Activated gamma-delta T cell treated with Interleukin-2 at 50 U/mL for 16 hours (primary cell): ENCODE measurements at regions not wholly inside any gene's neighbourhood (a gene's known extent, or its start where the extent isn't known, plus 50 kb on each side); places are given as distances from the start of the nearest gene placed in this dataset.
"Not testable (repeated sequence)": the region's sequence is repeated elsewhere in the genome, so short reads cannot be mapped to it uniquely, and the experiment has no call there.

Source experiments
- DNase-seq: peaks from one replicate; pipeline ENCODE4 v3.0.0-alpha.2; 2020

- DNase-seq: no peak
Observed at GRCh38 chr3:194955546-194955945, 269.9 kb downstream of the FAM43A start.

GRCh38 chr3:194955979-194956696 is 270.5 kb downstream of the FAM43A start:
- DNase-seq: no peak

- no peak for DNase-seq
Observed at GRCh38 chr3:194956697-194957396, 271.2 kb downstream of the FAM43A start.

- no peak for DNase-seq
Observed at GRCh38 chr3:194957743-194958240, 272.1 kb downstream of the FAM43A start.

- no peak for DNase-seq
Observed at GRCh38 chr3:194959217-194959616, 273.5 kb downstream of the FAM43A start.

GRCh38 chr3:194959666-194960065 is 274.0 kb downstream of the FAM43A start:
- DNase-seq: not testable (repeated sequence)

- no peak for DNase-seq
Observed at GRCh38 chr3:194960446-194961032, 274.9 kb downstream of the FAM43A start.

GRCh38 chr3:194961149-194961548 is 275.5 kb downstream of the FAM43A start:
- DNase-seq: no peak

- DNase-seq: no peak
Observed at GRCh38 chr3:194961571-194961970, 275.9 kb downstream of the FAM43A start.

- no peak for DNase-seq
Observed at GRCh38 chr3:194962056-194962455, 276.4 kb downstream of the FAM43A start.

- DNase-seq: no peak
Observed at GRCh38 chr3:194964809-194965208, 279.1 kb downstream of the FAM43A start.

- DNase-seq: no peak
Observed at GRCh38 chr3:194967151-194968117, 281.8 kb downstream of the FAM43A start.

GRCh38 chr3:194970066-194970465 is 284.4 kb downstream of the FAM43A start:
- DNase-seq: no peak

GRCh38 chr3:194971009-194971408 is 285.3 kb downstream of the FAM43A start:
- no peak for DNase-seq

GRCh38 chr3:194971965-194972364 is 286.3 kb downstream of the FAM43A start:
- no peak for DNase-seq

- no peak for DNase-seq
Observed at GRCh38 chr3:194972641-194973040, 287.0 kb downstream of the FAM43A start.

GRCh38 chr3:194973366-194974000 is 287.8 kb downstream of the FAM43A start:
- DNase-seq: no peak

GRCh38 chr3:194974468-194975135 is 288.9 kb downstream of the FAM43A start:
- no peak for DNase-seq

GRCh38 chr3:194976049-194976451 is 290.4 kb downstream of the FAM43A start:
- DNase-seq: no peak

GRCh38 chr3:194976874-194977273 is 291.2 kb downstream of the FAM43A start:
- no peak for DNase-seq

- DNase-seq: no peak
Observed at GRCh38 chr3:194977356-194977755, 291.7 kb downstream of the FAM43A start.

GRCh38 chr3:194979173-194979572 is 291.8 kb downstream of the XXYLT1 start:
- no peak for DNase-seq
